ENCODE measurements at regions not wholly inside any gene's neighbourhood (a gene's known extent, or its start where the extent isn't known, plus 50 kb on each side); places are given as distances from the start of the nearest gene placed in this dataset.

DNA sequence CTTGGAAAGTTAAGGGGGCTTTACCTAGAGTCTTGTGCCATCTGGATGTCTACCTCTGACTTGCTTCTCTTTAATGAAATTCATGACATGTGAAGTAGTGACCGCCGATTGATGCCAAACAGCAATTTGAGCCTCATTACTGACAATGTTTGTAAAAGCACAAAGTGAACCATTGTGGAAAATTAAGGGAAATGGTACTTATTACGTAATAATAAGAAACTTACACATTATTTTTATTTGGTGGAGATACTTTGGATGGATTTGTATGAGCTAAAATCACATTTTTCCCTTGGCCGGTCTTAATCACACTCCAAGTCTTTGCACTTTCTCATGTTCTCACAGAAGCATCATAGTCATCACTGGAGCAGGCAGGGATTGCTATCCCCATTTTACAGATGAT, 265.1 kb upstream of the KLF6 start:
- Mint-ChIP-seq H3K36me3 (ENCODE audit: low read depth) (no peaks in the 10 kb centered on the region), H3K27me3 (no peaks in the 10 kb centered on the region), H3K27ac (no peak overlapping the region), H3K4me1 (ENCODE audit: low read depth) (no peaks in the 10 kb centered on the region), H3K4me3 (no peak overlapping the region), H3K9me3 (no peaks in the 10 kb centered on the region)
- POLR2A ChIA-PET: no interaction called here
- intact Hi-C loops (cut with micrococcal nuclease): no loop called here
- DNase-seq (no peak), ATAC-seq (no peak)
- no peak for TF ChIP-seq CTCF (IDR thresholded peaks at IDR 0.05)
- CTCF ChIA-PET: interaction anchor here (1.5 to 1.6 kb wide), 2 partner anchors 12 to 15 kb away, joined by 4 read pairs; no protein-coding TSS in a partner anchor

DNA sequence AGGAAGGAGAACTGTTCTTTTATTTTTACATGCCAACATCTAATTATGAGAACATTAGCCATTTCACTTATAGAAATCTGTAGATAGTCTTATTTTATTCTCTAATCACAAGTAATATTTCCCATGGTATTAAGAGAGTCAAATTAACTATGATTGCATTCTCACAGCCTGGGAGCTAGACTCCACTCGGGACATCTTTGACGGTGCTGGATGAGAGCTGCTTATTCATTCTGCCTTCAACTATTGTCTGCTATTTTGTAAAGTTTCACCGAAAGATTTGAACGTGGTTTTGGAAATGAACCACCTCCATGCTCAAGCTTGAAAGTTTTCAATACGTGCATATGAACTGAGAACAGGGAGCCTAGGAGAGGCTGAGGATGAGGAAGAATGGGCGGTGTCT, 264.3 kb upstream of the KLF6 start:
- no peaks in the 10 kb centered on the region for H3K9me3 Mint-ChIP-seq
- ATAC-seq: no peak
- H3K4me1 Mint-ChIP-seq (ENCODE audit: low read depth): no peaks in the 10 kb centered on the region
- intact Hi-C loops (cut with micrococcal nuclease): no loop called here
- CTCF ChIA-PET: interaction anchor here (1.6 kb wide), 1 partner anchor 16 kb away, joined by 4 read pairs; no protein-coding TSS in a partner anchor
- no peak overlapping the region for H3K27ac Mint-ChIP-seq
- H3K4me3 Mint-ChIP-seq: no peak overlapping the region
- no peaks in the 10 kb centered on the region for H3K27me3 Mint-ChIP-seq
- TF ChIP-seq CTCF (IDR thresholded peaks at IDR 0.05): no peak
- POLR2A ChIA-PET: no interaction called here
- no peak for DNase-seq
- no peaks in the 10 kb centered on the region for H3K36me3 Mint-ChIP-seq (ENCODE audit: low read depth)

GRCh38 chr10:4048236-4048864, 263.3 kb upstream of the KLF6 start:
- Mint-ChIP-seq H3K27me3 (no peaks in the 10 kb centered on the region), H3K4me1 (ENCODE audit: low read depth) (no peaks in the 10 kb centered on the region), H3K27ac (no peak overlapping the region), H3K4me3 (no peak overlapping the region), H3K36me3 (ENCODE audit: low read depth) (no peaks in the 10 kb centered on the region), H3K9me3 (no peaks in the 10 kb centered on the region)
- ATAC-seq (no peak), DNase-seq (no peak)
- ChIA-PET CTCF (no interaction called here), POLR2A (no interaction called here)
- no peak for TF ChIP-seq CTCF (IDR thresholded peaks at IDR 0.05)
- intact Hi-C loops (cut with micrococcal nuclease): no loop called here

GRCh38 chr10:4046712-4047354, 261.8 kb upstream of the KLF6 start:
- no peaks in the 10 kb centered on the region for H3K4me1 Mint-ChIP-seq (ENCODE audit: low read depth)
- no peak overlapping the region for H3K4me3 Mint-ChIP-seq
- intact Hi-C loops (cut with micrococcal nuclease): no loop called here
- H3K36me3 Mint-ChIP-seq (ENCODE audit: low read depth): peaks cover 4% of the 10 kb centered on the region
- H3K9me3 Mint-ChIP-seq: peaks cover 8% of the 10 kb centered on the region
- ChIA-PET POLR2A (no interaction called here), CTCF (interaction anchor here (1.2 kb wide), 1 partner anchor 10 kb away, joined by 4 read pairs; no protein-coding TSS in a partner anchor)
- no peak for DNase-seq
- no peak overlapping the region for H3K27ac Mint-ChIP-seq
- TF ChIP-seq CTCF (IDR thresholded peaks at IDR 0.05): no peak
- H3K27me3 Mint-ChIP-seq: no peaks in the 10 kb centered on the region
- ATAC-seq: no peak

DNA sequence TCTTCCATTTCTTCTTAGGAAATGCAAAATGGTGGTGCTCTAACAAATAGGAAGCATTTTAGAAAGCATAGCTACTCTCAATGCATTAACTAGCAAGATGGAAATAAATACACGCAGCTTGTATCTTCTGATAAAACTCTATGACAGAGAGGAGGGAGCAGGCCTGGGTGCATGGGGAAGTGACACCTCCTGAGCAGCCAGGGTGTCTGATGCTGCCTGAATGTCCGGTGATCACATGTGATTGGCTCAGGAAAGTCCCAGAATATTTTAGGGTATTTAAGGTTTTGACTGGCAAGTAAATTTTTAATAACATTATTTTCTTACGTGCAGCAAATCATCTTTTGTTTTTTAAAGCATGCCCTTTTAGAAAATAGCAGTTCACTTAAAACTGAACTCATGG, 261.0 kb upstream of the KLF6 start:
- H3K9me3 Mint-ChIP-seq: peaks cover 13% of the 10 kb centered on the region
- no peak for TF ChIP-seq CTCF (IDR thresholded peaks at IDR 0.05)
- intact Hi-C loops (cut with micrococcal nuclease): no loop called here
- H3K27ac Mint-ChIP-seq: no peak overlapping the region
- no peaks in the 10 kb centered on the region for H3K27me3 Mint-ChIP-seq
- H3K4me3 Mint-ChIP-seq: no peak overlapping the region
- CTCF ChIA-PET: no interaction called here
- ATAC-seq (no peak), DNase-seq (no peak)
- no peaks in the 10 kb centered on the region for H3K4me1 Mint-ChIP-seq (ENCODE audit: low read depth)
- POLR2A ChIA-PET: no interaction called here
- peaks cover 9% of the 10 kb centered on the region for H3K36me3 Mint-ChIP-seq (ENCODE audit: low read depth)
